Smooth muscle cell (in vitro differentiated cells): ENCODE measurements at regions not wholly inside any gene's neighbourhood (a gene's known extent, or its start where the extent isn't known, plus 50 kb on each side); places are given as distances from the start of the nearest gene placed in this dataset.
"Not testable (repeated sequence)": the region's sequence is repeated elsewhere in the genome, so short reads cannot be mapped to it uniquely, and the experiment has no call there.

Source experiments
- DNase-seq: peaks from one replicate; lab custom pipeline; 2025; ENCODE audit not compliant: unreplicated experiment; lab: John Stamatoyannopoulos, UW
- H2AFZ ChIP-seq: fragments of 200-600 bp; sonication (generic); 2 replicates; pipeline ENCODE4 v1.6.0; 2016; ENCODE audit warnings: antibody characterized with exemption, low read depth, mild to moderate bottlenecking
- H3F3A ChIP-seq: fragments of 200-600 bp; sonication (generic); 2 replicates; pipeline ENCODE4 v1.6.0; 2017; ENCODE audit warnings: antibody characterized with exemption, low read depth
- H3K27ac ChIP-seq: fragments of 200-600 bp; sonication (generic); 2 replicates; pipeline ENCODE4 v1.5.1; 2016; ENCODE audit warnings: low read depth, mild to moderate bottlenecking
- H3K27me3 ChIP-seq: fragments of 200-600 bp; sonication (generic); 2 replicates; pipeline ENCODE4 v1.6.1; 2016; ENCODE audit warnings: low read depth, mild to moderate bottlenecking
- H3K36me3 ChIP-seq: fragments of 200-600 bp; sonication (generic); 2 replicates; pipeline ENCODE4 v1.5.1; 2016; ENCODE audit warnings: low read depth
- H3K4me1 ChIP-seq: fragments of 200-600 bp; sonication (generic); 2 replicates; pipeline ENCODE4 v1.5.1; 2016; ENCODE audit warnings: low read depth
- H3K4me2 ChIP-seq: fragments of 200-600 bp; sonication (generic); 2 replicates; pipeline ENCODE4 v1.6.0; 2016; ENCODE audit warnings: mild to moderate bottlenecking
- H3K4me3 ChIP-seq: fragments of 200-600 bp; sonication (generic); 2 replicates; pipeline ENCODE4 v1.5.1; 2016; ENCODE audit warnings: mild to moderate bottlenecking
- H3K79me2 ChIP-seq: fragments of 200-600 bp; sonication (generic); 2 replicates; pipeline ENCODE4 v1.6.0; 2016; ENCODE audit warnings: low read depth, mild to moderate bottlenecking
- H3K9ac ChIP-seq: fragments of 200-600 bp; sonication (generic); 2 replicates; pipeline ENCODE4 v1.6.0; 2016; ENCODE audit warnings: low read depth
- H3K9me3 ChIP-seq: fragments of 200-600 bp; sonication (generic); replicated peaks from 2 replicates; pipeline ENCODE4 v1.5.1; 2016; ENCODE audit warnings: low read depth
- H4K20me1 ChIP-seq: fragments of 200-600 bp; sonication (generic); 2 replicates; pipeline ENCODE4 v1.6.0; 2016; ENCODE audit warnings: low read depth
- WGBS: methylation state at CpG from one replicate; pipeline ENCODE4 v1.1.7; 2016; ENCODE audit warnings: low lambda C conversion rate; 5-methylcytosine and 5-hydroxymethylcytosine counted together
- TF ChIP-seq, protein P1 (sequence below): fragments of 200-600 bp; sonication (generic); IDR thresholded peaks from 2 replicates; pipeline ENCODE4 v1.5.1; 2017; ENCODE audit warnings: borderline replicate concordance, mild to moderate bottlenecking, antibody characterized with exemption; ENCODE audit not compliant: insufficient read depth, poor library complexity, severe bottlenecking

DNA sequence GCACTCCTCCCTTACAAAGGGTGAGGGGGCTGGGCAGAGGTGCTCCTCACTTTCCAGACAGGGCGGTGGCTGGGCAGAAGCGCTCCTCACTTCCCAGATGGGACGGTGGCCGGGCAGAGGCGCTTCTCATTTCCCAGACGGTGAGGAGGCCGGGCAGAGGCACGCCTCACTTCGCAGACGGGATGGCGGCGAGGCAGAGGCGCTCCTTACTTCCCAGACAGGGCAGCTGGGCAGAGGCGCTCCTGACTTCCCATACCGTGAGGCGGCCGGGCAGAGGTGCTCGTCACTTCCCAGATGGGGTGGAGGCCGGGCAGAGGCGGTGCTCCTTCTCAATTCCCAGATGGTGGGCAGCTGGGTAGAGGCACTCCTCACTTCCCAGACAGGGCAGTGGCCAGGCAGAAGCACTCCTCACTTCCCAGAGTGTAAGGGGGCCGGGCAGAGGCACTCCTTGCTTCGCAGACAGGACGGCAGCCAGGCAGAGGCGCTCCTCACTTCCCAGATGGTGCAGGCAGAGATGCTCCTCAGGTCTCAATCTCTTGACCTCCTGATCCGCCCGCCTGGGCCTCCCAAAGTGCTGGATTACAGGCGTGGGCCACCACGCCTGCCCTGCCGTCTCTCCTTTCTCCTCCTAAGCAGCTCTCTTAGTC lies 1623.9 kb upstream of the GOT2 start:
- WGBS, result 96% methylated on average over 28 of the region's 29 CpGs
- not testable (repeated sequence) for H3K4me1 ChIP-seq

DNA sequence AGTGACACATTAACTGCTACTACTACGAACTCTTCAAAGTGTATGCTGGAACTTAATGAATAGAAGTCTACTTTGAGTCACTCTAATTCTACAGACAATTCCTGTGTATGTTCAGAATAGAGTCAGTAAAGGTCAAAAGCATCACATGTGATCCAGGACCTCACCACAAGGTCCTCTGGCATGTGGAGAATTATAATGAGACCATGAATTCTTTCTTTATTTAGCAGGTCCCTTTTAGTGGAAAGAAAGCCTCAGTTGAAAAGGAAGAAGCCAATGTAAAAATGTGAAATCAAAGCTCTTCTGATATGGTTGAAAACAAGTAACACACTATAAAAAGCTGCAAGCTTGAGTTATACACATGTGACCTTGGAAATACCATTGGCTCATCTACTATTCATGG lies 1612.1 kb upstream of the GOT2 start:
- Histone ChIP-seq H4K20me1 (no peaks in the 10 kb centered on the region), H3K4me2 (no peak overlapping the region), H2AFZ (no peak overlapping the region), H3K27me3 (peaks cover 8% of the 10 kb centered on the region), H3K4me3 (no peak overlapping the region), H3K9ac (no peak overlapping the region), H3K4me1 (no peaks in the 10 kb centered on the region), H3K9me3 (no peaks in the 10 kb centered on the region), H3F3A (no peaks in the 10 kb centered on the region), H3K36me3 (no peaks in the 10 kb centered on the region), H3K79me2 (no peaks in the 10 kb centered on the region), H3K27ac (no peak overlapping the region)
- TF ChIP-seq, protein P1, sequence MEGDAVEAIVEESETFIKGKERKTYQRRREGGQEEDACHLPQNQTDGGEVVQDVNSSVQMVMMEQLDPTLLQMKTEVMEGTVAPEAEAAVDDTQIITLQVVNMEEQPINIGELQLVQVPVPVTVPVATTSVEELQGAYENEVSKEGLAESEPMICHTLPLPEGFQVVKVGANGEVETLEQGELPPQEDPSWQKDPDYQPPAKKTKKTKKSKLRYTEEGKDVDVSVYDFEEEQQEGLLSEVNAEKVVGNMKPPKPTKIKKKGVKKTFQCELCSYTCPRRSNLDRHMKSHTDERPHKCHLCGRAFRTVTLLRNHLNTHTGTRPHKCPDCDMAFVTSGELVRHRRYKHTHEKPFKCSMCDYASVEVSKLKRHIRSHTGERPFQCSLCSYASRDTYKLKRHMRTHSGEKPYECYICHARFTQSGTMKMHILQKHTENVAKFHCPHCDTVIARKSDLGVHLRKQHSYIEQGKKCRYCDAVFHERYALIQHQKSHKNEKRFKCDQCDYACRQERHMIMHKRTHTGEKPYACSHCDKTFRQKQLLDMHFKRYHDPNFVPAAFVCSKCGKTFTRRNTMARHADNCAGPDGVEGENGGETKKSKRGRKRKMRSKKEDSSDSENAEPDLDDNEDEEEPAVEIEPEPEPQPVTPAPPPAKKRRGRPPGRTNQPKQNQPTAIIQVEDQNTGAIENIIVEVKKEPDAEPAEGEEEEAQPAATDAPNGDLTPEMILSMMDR, result no peak
- 89% methylated on average over 1 of the region's 1 CpG for WGBS
- DNase-seq, result no peak

More for the DNA sequence above, 1623.9 kb upstream of the GOT2 start:
- not testable (repeated sequence) for H3K79me2 ChIP-seq, H3K36me3 ChIP-seq, H3K9ac ChIP-seq, H3K27ac ChIP-seq, H3F3A ChIP-seq, H4K20me1 ChIP-seq, H3K4me2 ChIP-seq, H3K27me3 ChIP-seq, H3K4me3 ChIP-seq, DNase-seq, H2AFZ ChIP-seq, H3K9me3 ChIP-seq

DNA sequence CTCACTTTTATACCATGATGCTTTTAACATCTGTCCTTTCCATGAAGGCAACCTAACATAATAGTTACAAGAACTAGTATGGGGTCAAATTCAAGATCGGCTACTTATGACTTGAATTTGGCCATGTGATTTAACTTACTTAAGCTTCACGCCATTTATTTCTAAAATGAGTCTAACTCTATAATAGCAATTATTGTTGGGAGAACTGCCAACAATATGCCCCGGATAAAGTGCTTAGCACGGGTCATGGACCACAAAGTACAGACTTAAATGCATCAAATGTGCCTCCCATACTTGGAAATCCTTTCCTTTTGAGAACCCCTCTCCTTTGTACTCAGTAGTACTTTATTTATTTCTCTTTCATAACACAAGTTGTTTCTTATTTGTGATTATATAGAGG lies 1603.6 kb upstream of the GOT2 start:
- no peak overlapping the region for H3K27ac ChIP-seq
- H3F3A ChIP-seq, result no peaks in the 10 kb centered on the region
- no peaks in the 10 kb centered on the region for H3K79me2 ChIP-seq
- no peak overlapping the region for H3K4me2 ChIP-seq
- H3K4me1 ChIP-seq, result no peaks in the 10 kb centered on the region
- TF ChIP-seq, protein P1, result no peak
- DNase-seq, result no peak
- no peaks in the 10 kb centered on the region for H4K20me1 ChIP-seq
- WGBS, result 92% methylated on average over 4 of the region's 4 CpGs
- no peaks in the 10 kb centered on the region for H3K27me3 ChIP-seq
- H3K9me3 ChIP-seq, result no peaks in the 10 kb centered on the region
- H3K36me3 ChIP-seq, result no peaks in the 10 kb centered on the region
- H3K9ac ChIP-seq, result no peak overlapping the region
- H3K4me3 ChIP-seq, result no peak overlapping the region
- no peak overlapping the region for H2AFZ ChIP-seq

DNA sequence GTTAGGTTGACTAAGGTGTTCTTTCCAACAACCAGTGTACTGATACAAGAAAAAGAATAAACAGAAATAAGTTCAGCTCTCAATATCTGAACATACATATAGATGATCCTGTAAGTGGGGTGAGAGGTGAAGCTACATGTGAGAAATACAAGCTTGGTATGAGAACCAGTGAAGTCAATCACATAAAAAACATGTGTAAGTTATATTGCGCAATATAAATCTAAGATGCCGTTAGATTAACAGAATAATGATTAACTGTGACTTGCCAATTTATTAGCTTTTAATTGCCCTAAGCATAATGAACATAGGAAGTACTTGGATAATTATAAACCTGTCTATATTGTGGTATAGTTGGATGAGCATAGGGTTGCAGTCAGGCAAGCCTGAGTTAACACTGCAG lies 1597.1 kb upstream of the GOT2 start:
- no peaks in the 10 kb centered on the region for H3K4me1 ChIP-seq
- H3K27ac ChIP-seq, result no peak overlapping the region
- no peak overlapping the region for H3K9ac ChIP-seq
- no peaks in the 10 kb centered on the region for H3K9me3 ChIP-seq
- H3K4me3 ChIP-seq, result no peak overlapping the region
- no peak overlapping the region for H2AFZ ChIP-seq
- no peaks in the 10 kb centered on the region for H3F3A ChIP-seq
- DNase-seq, result no peak
- H3K27me3 ChIP-seq, result no peaks in the 10 kb centered on the region
- H3K79me2 ChIP-seq, result no peaks in the 10 kb centered on the region
- no peaks in the 10 kb centered on the region for H4K20me1 ChIP-seq
- no peak overlapping the region for H3K4me2 ChIP-seq
- TF ChIP-seq, protein P1, result no peak
- WGBS, result 44% methylated on average over 2 of the region's 2 CpGs
- no peaks in the 10 kb centered on the region for H3K36me3 ChIP-seq
